Jurkat, Clone E6-1 (cell line): ENCODE measurements at regions not wholly inside any gene's neighbourhood (a gene's known extent, or its start where the extent isn't known, plus 50 kb on each side); places are given as distances from the start of the nearest gene placed in this dataset.
A peak's percentile ranks its signal among the peaks of the same experiment; 100 is the strongest.
"Not testable (repeated sequence)": the region's sequence is repeated elsewhere in the genome, so short reads cannot be mapped to it uniquely, and the experiment has no call there.

Experiments used
- DNase-seq: peaks from one replicate; pipeline ENCODE4 v3.0.0-alpha.2; 2011; ENCODE audit warnings: low read depth, low spot score
- H3K4me3 ChIP-seq: 2 replicates; pipeline ENCODE4 v1.5.1; 2011; ENCODE audit warnings: mild to moderate bottlenecking, low read length, control low read depth, moderate library complexity

GRCh38 chr17:31691251-31691905, 167.7 kb downstream of the COPRS start:
- no peak overlapping the region for H3K4me3 ChIP-seq
- no peak for DNase-seq

GRCh38 chr17:31690151-31690551, 168.9 kb downstream of the COPRS start:
- no peak for DNase-seq
- no peak overlapping the region for H3K4me3 ChIP-seq

- no peak overlapping the region for H3K4me3 ChIP-seq
- no peak for DNase-seq
These were observed 170.3 kb downstream of the COPRS start for GRCh38 chr17:31688701-31689100.

GRCh38 chr17:31687505-31688126, 171.4 kb downstream of the COPRS start:
- DNase-seq, result no peak
- H3K4me3 ChIP-seq, result no peak overlapping the region

GRCh38 chr17:31686495-31686894, 172.5 kb downstream of the COPRS start:
- H3K4me3 ChIP-seq, result no peak overlapping the region
- no peak for DNase-seq

GRCh38 chr17:31684901-31685300, 174.1 kb downstream of the COPRS start:
- no peak overlapping the region for H3K4me3 ChIP-seq
- DNase-seq, result no peak

- no peak for DNase-seq
- no peak overlapping the region for H3K4me3 ChIP-seq
These were observed 178.9 kb downstream of the COPRS start for GRCh38 chr17:31680126-31680525.

GRCh38 chr17:31679667-31680066, 179.4 kb downstream of the COPRS start:
- DNase-seq, result no peak
- no peak overlapping the region for H3K4me3 ChIP-seq

GRCh38 chr17:31678431-31678830, 180.6 kb downstream of the COPRS start:
- H3K4me3 ChIP-seq, result no peak overlapping the region
- no peak for DNase-seq

GRCh38 chr17:31677681-31678080, 181.4 kb downstream of the COPRS start:
- DNase-seq, result no peak
- H3K4me3 ChIP-seq, result no peak overlapping the region

- DNase-seq, result no peak
These were observed 182.0 kb downstream of the COPRS start for GRCh38 chr17:31677036-31677435.

GRCh38 chr17:31675392-31675791, 183.7 kb downstream of the COPRS start:
- not testable (repeated sequence) for DNase-seq, H3K4me3 ChIP-seq

More at GRCh38 chr17:31677036-31677435, 182.0 kb downstream of the COPRS start:
- H3K4me3 ChIP-seq, result no peak overlapping the region

- no peak overlapping the region for H3K4me3 ChIP-seq
- DNase-seq, result no peak
These were observed 184.2 kb downstream of the COPRS start for GRCh38 chr17:31674717-31675349.

- H3K4me3 ChIP-seq, result no peak overlapping the region
- DNase-seq, result no peak
These were observed 184.7 kb downstream of the COPRS start for GRCh38 chr17:31674305-31674704.

- H3K4me3 ChIP-seq, result no peak overlapping the region
- no peak for DNase-seq
These were observed 186.0 kb downstream of the COPRS start for GRCh38 chr17:31673076-31673475.

- DNase-seq, result no peak
- no peak overlapping the region for H3K4me3 ChIP-seq
These were observed 186.8 kb downstream of the COPRS start for GRCh38 chr17:31672161-31672819.

- peak; percentile 3 for DNase-seq
These were observed 195.5 kb downstream of the COPRS start for GRCh38 chr17:31663576-31663975.

GRCh38 chr17:31660684-31661083, 198.4 kb downstream of the COPRS start:
- DNase-seq, result no peak
- H3K4me3 ChIP-seq, result no peak overlapping the region

More at GRCh38 chr17:31663576-31663975, 195.5 kb downstream of the COPRS start:
- no peak overlapping the region for H3K4me3 ChIP-seq

- DNase-seq, result no peak
- H3K4me3 ChIP-seq, result no peak overlapping the region
These were observed 201.2 kb downstream of the COPRS start for GRCh38 chr17:31657876-31658275.

GRCh38 chr17:31654936-31655335, 204.1 kb downstream of the COPRS start:
- DNase-seq, result peak; percentile 15
- H3K4me3 ChIP-seq, result no peak overlapping the region
